Smooth muscle cell (in vitro differentiated cells): ENCODE measurements at regions not wholly inside any gene's neighbourhood (a gene's known extent, or its start where the extent isn't known, plus 50 kb on each side); places are given as distances from the start of the nearest gene placed in this dataset.

Experiments used
- DNase-seq: peaks from one replicate; lab custom pipeline; 2025; ENCODE audit not compliant: unreplicated experiment; lab: John Stamatoyannopoulos, UW
- H2AFZ ChIP-seq: fragments of 200-600 bp; sonication (generic); 2 replicates; pipeline ENCODE4 v1.6.0; 2016; ENCODE audit warnings: antibody characterized with exemption, low read depth, mild to moderate bottlenecking
- H3F3A ChIP-seq: fragments of 200-600 bp; sonication (generic); 2 replicates; pipeline ENCODE4 v1.6.0; 2017; ENCODE audit warnings: antibody characterized with exemption, low read depth
- H3K27ac ChIP-seq: fragments of 200-600 bp; sonication (generic); 2 replicates; pipeline ENCODE4 v1.5.1; 2016; ENCODE audit warnings: low read depth, mild to moderate bottlenecking
- H3K27me3 ChIP-seq: fragments of 200-600 bp; sonication (generic); 2 replicates; pipeline ENCODE4 v1.6.1; 2016; ENCODE audit warnings: low read depth, mild to moderate bottlenecking
- H3K36me3 ChIP-seq: fragments of 200-600 bp; sonication (generic); 2 replicates; pipeline ENCODE4 v1.5.1; 2016; ENCODE audit warnings: low read depth
- H3K4me1 ChIP-seq: fragments of 200-600 bp; sonication (generic); 2 replicates; pipeline ENCODE4 v1.5.1; 2016; ENCODE audit warnings: low read depth
- H3K4me2 ChIP-seq: fragments of 200-600 bp; sonication (generic); 2 replicates; pipeline ENCODE4 v1.6.0; 2016; ENCODE audit warnings: mild to moderate bottlenecking
- H3K4me3 ChIP-seq: fragments of 200-600 bp; sonication (generic); 2 replicates; pipeline ENCODE4 v1.5.1; 2016; ENCODE audit warnings: mild to moderate bottlenecking
- H3K79me2 ChIP-seq: fragments of 200-600 bp; sonication (generic); 2 replicates; pipeline ENCODE4 v1.6.0; 2016; ENCODE audit warnings: low read depth, mild to moderate bottlenecking
- H3K9ac ChIP-seq: fragments of 200-600 bp; sonication (generic); 2 replicates; pipeline ENCODE4 v1.6.0; 2016; ENCODE audit warnings: low read depth
- H3K9me3 ChIP-seq: fragments of 200-600 bp; sonication (generic); replicated peaks from 2 replicates; pipeline ENCODE4 v1.5.1; 2016; ENCODE audit warnings: low read depth
- H4K20me1 ChIP-seq: fragments of 200-600 bp; sonication (generic); 2 replicates; pipeline ENCODE4 v1.6.0; 2016; ENCODE audit warnings: low read depth
- WGBS: methylation state at CpG from one replicate; pipeline ENCODE4 v1.1.7; 2016; ENCODE audit warnings: low lambda C conversion rate; 5-methylcytosine and 5-hydroxymethylcytosine counted together
- TF ChIP-seq, protein P1 (sequence below): fragments of 200-600 bp; sonication (generic); IDR thresholded peaks from 2 replicates; pipeline ENCODE4 v1.5.1; 2017; ENCODE audit warnings: borderline replicate concordance, mild to moderate bottlenecking, antibody characterized with exemption; ENCODE audit not compliant: insufficient read depth, poor library complexity, severe bottlenecking

DNA sequence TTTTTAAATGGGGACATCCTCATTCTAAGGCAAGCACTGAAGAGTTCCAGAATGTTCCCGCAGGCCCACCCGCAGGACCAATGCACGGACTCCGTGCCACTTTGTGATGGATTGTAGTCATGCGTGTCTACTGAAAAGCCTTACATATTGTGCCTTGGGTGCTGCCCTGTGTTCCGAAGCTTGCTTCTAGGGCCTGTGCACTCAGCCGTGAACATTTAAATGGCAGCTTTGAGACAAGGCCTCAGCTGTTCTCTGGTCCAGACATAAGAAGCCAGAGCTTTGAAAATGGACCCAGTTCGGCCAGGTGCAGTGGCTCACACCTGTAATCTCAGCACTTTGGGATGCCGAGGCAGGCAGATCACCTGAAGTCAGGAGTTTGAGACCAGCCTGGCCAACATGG lies 75.3 kb upstream of the CACNA1A start:
- Histone ChIP-seq H3K4me2 (no peak overlapping the region), H3F3A (no peaks in the 10 kb centered on the region), H2AFZ (no peak overlapping the region), H3K79me2 (no peaks in the 10 kb centered on the region), H4K20me1 (no peaks in the 10 kb centered on the region), H3K9ac (no peak overlapping the region), H3K9me3 (no peaks in the 10 kb centered on the region), H3K4me1 (no peaks in the 10 kb centered on the region), H3K36me3 (no peaks in the 10 kb centered on the region), H3K27me3 (no peaks in the 10 kb centered on the region), H3K27ac (no peak overlapping the region), H3K4me3 (no peak overlapping the region)
- TF ChIP-seq, protein P1, sequence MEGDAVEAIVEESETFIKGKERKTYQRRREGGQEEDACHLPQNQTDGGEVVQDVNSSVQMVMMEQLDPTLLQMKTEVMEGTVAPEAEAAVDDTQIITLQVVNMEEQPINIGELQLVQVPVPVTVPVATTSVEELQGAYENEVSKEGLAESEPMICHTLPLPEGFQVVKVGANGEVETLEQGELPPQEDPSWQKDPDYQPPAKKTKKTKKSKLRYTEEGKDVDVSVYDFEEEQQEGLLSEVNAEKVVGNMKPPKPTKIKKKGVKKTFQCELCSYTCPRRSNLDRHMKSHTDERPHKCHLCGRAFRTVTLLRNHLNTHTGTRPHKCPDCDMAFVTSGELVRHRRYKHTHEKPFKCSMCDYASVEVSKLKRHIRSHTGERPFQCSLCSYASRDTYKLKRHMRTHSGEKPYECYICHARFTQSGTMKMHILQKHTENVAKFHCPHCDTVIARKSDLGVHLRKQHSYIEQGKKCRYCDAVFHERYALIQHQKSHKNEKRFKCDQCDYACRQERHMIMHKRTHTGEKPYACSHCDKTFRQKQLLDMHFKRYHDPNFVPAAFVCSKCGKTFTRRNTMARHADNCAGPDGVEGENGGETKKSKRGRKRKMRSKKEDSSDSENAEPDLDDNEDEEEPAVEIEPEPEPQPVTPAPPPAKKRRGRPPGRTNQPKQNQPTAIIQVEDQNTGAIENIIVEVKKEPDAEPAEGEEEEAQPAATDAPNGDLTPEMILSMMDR: no peak
- 90% methylated on average over 9 of the region's 9 CpGs for WGBS
- DNase-seq: no peak

DNA sequence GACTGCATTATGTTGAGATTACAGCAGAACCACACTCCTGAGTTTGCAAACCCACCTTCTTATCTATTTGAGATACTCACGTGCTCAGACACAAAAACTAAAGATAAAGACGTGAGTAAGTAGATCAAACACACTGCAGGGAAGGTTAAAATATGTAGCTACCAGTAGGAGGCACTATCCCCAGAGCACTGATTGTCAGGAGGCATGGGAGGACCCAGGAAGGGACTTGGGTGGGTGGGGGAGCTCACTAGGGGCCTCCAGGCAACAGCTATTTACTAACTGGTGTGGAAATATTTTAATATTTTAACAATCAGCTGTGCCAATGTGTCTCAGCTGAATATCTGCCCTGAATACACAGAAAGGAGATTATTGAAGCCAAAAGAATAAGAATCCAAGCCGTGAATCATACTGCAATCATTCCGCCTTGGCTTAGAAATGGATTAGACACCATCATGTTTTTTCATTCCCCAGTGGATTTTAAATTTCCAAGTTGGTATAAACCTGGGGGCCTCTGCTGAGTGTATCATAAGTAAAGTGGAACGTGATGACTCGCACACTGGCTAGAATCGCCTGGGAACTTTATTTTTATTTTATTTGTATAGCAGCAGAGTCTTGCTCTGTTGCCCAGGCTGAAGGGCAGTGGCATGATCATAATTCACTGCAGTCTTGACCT lies 73.2 kb upstream of the CACNA1A start:
- H3K9me3 ChIP-seq: no peaks in the 10 kb centered on the region
- TF ChIP-seq, protein P1: no peak
- no peak overlapping the region for H3K27ac ChIP-seq
- no peaks in the 10 kb centered on the region for H3K4me1 ChIP-seq
- no peaks in the 10 kb centered on the region for H3F3A ChIP-seq
- H3K79me2 ChIP-seq: no peaks in the 10 kb centered on the region
- no peaks in the 10 kb centered on the region for H3K27me3 ChIP-seq
- WGBS: 72% methylated on average over 7 of the region's 7 CpGs
- H3K9ac ChIP-seq: no peak overlapping the region
- no peak overlapping the region for H3K4me2 ChIP-seq
- no peak overlapping the region for H3K4me3 ChIP-seq
- H3K36me3 ChIP-seq: no peaks in the 10 kb centered on the region
- no peak overlapping the region for H2AFZ ChIP-seq
- DNase-seq: no peak
- H4K20me1 ChIP-seq: no peaks in the 10 kb centered on the region

DNA sequence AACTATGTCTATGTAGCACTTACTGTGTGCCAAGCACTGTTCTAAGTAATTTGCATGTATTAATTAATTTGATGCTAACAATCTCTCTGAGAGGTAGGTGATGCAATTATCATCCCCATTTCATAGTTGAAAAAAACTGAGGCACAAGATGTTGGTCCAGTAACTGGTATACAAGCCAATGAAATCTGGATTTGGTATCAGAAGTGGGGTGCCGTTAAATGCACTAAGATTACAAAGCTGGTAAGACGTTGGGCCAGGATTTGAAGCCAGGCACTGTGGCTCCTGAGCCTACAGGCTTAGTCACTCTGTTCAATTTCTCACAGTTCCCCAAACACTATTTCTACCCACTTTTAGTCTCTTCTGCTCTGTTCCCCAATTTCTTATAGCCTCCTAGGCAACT lies 70.4 kb upstream of the CACNA1A start:
- Histone ChIP-seq H3F3A (no peaks in the 10 kb centered on the region), H3K9ac (no peak overlapping the region), H3K4me2 (no peak overlapping the region), H3K9me3 (no peaks in the 10 kb centered on the region), H3K4me3 (no peak overlapping the region), H2AFZ (no peak overlapping the region), H3K79me2 (no peaks in the 10 kb centered on the region), H3K27me3 (no peaks in the 10 kb centered on the region), H3K4me1 (no peaks in the 10 kb centered on the region), H3K27ac (no peak overlapping the region), H4K20me1 (no peaks in the 10 kb centered on the region), H3K36me3 (no peaks in the 10 kb centered on the region)
- TF ChIP-seq, protein P1: no peak
- DNase-seq: no peak
- WGBS: 96% methylated on average over 2 of the region's 2 CpGs

DNA sequence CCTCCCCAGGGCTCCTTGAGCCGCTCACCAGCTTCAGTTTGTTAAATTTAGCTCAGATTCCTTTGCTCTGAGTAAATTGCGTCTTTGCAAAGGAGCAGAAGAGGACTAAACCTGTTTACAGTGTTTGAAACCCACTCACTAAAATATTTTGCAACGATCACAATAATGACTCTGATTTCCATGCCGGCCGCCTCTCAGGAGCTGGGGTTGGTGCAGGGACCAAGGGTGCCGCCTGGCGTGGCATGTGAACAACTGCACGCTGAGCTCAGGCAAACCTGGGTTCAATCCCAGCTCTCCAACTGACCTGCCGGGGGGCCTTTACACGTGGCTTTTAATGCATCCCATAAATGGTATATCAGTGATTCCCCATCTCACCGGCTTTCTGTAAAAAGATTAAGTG lies 68.7 kb upstream of the CACNA1A start:
- H3K79me2 ChIP-seq: no peaks in the 10 kb centered on the region
- H3K4me2 ChIP-seq: no peak overlapping the region
- DNase-seq: no peak
- H3K4me3 ChIP-seq: no peak overlapping the region
- H4K20me1 ChIP-seq: no peaks in the 10 kb centered on the region
- WGBS: 56% methylated on average over 11 of the region's 11 CpGs
- H3F3A ChIP-seq: no peaks in the 10 kb centered on the region
- no peak overlapping the region for H3K27ac ChIP-seq
- H2AFZ ChIP-seq: no peak overlapping the region
- H3K4me1 ChIP-seq: no peaks in the 10 kb centered on the region
- H3K36me3 ChIP-seq: no peaks in the 10 kb centered on the region
- TF ChIP-seq, protein P1: peak; percentile 9
- no peak overlapping the region for H3K9ac ChIP-seq
- H3K9me3 ChIP-seq: no peaks in the 10 kb centered on the region
- H3K27me3 ChIP-seq: no peaks in the 10 kb centered on the region
